Ovary (tissue), 3 donors: ENCODE measurements at regions not wholly inside any gene's neighbourhood (a gene's known extent, or its start where the extent isn't known, plus 50 kb on each side); places are given as distances from the start of the nearest gene placed in this dataset.

Source experiments
- EP300 ChIP-seq: sonication (generic); formaldehyde crosslinking; IDR thresholded peaks from one replicate; pipeline ENCODE4 v1.6.1; 2017; ENCODE audit warnings: antibody characterized with exemption
- POLR2A ChIP-seq: fragments of 450-650 bp; IDR thresholded peaks from one replicate; pipeline ENCODE4 v1.6.1; 2017; ENCODE audit warnings: antibody characterized with exemption, mild to moderate bottlenecking, moderate library complexity
- TF ChIP-seq, protein P1 (sequence below), 3 donors: fragments of 450-650 bp in 2 of 3; fragments of 200-600 bp in 1 of 3; IDR thresholded peaks; one replicate each; pipeline versions ENCODE4 v1.5.1 to v1.8.0; 2016 to 2022; ENCODE audit warnings: antibody characterized with exemption in 3 of 3, mild to moderate bottlenecking in 1 of 3
- donor health status: DM: no; HTN: no; CAD: no.

DNA sequence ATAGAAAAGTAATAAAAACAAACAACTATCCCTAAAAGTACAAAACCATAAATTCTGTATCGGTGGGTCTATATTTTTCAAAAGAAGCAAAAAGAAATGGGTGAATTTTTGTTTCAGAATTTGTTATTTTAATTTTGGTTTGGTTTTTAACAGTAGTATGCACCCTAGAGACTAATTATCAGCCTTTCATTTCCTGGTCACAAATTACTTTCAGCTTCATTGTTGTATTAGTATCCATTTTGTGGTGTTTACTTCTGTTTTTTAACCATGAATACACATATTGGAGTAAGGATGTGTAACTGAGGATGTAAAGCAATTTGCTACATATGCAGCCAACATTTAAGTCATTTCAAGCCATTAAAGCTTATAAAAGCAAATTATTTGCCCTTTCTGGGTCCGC is 97.8 kb downstream of the LUZP4 start:
- TF ChIP-seq, protein P1, sequence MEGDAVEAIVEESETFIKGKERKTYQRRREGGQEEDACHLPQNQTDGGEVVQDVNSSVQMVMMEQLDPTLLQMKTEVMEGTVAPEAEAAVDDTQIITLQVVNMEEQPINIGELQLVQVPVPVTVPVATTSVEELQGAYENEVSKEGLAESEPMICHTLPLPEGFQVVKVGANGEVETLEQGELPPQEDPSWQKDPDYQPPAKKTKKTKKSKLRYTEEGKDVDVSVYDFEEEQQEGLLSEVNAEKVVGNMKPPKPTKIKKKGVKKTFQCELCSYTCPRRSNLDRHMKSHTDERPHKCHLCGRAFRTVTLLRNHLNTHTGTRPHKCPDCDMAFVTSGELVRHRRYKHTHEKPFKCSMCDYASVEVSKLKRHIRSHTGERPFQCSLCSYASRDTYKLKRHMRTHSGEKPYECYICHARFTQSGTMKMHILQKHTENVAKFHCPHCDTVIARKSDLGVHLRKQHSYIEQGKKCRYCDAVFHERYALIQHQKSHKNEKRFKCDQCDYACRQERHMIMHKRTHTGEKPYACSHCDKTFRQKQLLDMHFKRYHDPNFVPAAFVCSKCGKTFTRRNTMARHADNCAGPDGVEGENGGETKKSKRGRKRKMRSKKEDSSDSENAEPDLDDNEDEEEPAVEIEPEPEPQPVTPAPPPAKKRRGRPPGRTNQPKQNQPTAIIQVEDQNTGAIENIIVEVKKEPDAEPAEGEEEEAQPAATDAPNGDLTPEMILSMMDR (IDR thresholded peaks at IDR 0.05), result no peak
- no peak for TF ChIP-seq POLR2A
- no peak for TF ChIP-seq EP300
